OCI-LY3 (cell line): ENCODE measurements at regions not wholly inside any gene's neighbourhood (a gene's known extent, or its start where the extent isn't known, plus 50 kb on each side); places are given as distances from the start of the nearest gene placed in this dataset.

Source experiments
- EZH2phosphoT487 ChIP-seq: fragments of 200-600 bp; shearing (Covaris generic); IDR thresholded peaks from 2 replicates; pipeline ENCODE4 v1.6.1; 2018; ENCODE audit warnings: antibody characterized with exemption, mixed run types, low read depth
- TF ChIP-seq, protein P1 (sequence below): fragments of 200-600, 300-600 bp; sonication (generic); IDR thresholded peaks from 2 replicates; pipeline ENCODE4 v1.5.1; 2014; ENCODE audit warnings: antibody characterized with exemption, low read length, low read depth

- TF ChIP-seq, protein P1, sequence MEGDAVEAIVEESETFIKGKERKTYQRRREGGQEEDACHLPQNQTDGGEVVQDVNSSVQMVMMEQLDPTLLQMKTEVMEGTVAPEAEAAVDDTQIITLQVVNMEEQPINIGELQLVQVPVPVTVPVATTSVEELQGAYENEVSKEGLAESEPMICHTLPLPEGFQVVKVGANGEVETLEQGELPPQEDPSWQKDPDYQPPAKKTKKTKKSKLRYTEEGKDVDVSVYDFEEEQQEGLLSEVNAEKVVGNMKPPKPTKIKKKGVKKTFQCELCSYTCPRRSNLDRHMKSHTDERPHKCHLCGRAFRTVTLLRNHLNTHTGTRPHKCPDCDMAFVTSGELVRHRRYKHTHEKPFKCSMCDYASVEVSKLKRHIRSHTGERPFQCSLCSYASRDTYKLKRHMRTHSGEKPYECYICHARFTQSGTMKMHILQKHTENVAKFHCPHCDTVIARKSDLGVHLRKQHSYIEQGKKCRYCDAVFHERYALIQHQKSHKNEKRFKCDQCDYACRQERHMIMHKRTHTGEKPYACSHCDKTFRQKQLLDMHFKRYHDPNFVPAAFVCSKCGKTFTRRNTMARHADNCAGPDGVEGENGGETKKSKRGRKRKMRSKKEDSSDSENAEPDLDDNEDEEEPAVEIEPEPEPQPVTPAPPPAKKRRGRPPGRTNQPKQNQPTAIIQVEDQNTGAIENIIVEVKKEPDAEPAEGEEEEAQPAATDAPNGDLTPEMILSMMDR: peak; percentile 43
- TF ChIP-seq EZH2phosphoT487: no peak
Observed at GRCh38 chr14:40252817-40253447, 820.7 kb upstream of the FBXO33 start.
